HG03139 (cell line): ENCODE measurements at regions not wholly inside any gene's neighbourhood (a gene's known extent, or its start where the extent isn't known, plus 50 kb on each side); places are given as distances from the start of the nearest gene placed in this dataset.
"Not testable (repeated sequence)": the region's sequence is repeated elsewhere in the genome, so short reads cannot be mapped to it uniquely, and the experiment has no call there.

Experiments
- ATAC-seq: cut with Tn5 transposase; IDR thresholded peaks from one replicate; pipeline ENCODE4 v1.9.1; 2021; ENCODE audit not compliant: unreplicated experiment

DNA sequence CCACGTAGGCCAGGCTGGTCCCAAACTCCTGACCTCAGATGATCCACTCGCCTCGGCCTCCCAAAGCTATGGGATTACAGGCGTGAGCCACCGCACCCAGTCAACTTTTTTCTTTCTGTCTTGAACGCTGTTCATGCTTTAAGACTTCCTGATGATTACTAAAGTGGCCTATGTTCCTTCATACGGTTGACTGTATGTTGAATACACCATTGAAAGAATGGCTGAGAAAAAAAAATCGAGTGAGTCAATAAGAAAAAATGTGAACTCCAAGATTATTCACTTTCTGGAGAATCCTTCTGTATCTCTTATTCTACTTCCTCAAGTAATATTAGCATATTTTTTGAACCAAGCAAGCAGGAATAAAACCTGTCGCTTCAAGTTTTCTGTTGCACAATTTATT, 955.0 kb downstream of the GATA3 start:
- no peak for ATAC-seq

DNA sequence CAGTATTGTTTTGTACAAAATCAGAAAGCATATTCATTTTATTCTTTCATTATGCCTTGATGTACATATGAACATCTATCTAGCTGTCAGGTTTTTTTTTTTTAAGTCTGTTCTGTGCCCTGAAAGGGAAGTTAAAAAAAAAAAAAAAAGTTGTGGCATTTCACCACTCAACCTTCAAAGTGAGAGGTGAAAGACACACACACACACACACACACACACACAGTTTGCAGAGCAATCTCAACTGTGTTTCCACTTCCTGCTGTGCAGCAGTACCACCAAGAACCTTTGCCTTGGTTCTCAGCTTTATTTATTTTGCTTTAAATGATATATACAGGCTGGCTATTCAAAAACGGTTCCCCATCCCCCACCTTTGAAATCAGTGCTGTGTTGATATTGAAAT, 955.6 kb downstream of the GATA3 start:
- ATAC-seq: no peak

DNA sequence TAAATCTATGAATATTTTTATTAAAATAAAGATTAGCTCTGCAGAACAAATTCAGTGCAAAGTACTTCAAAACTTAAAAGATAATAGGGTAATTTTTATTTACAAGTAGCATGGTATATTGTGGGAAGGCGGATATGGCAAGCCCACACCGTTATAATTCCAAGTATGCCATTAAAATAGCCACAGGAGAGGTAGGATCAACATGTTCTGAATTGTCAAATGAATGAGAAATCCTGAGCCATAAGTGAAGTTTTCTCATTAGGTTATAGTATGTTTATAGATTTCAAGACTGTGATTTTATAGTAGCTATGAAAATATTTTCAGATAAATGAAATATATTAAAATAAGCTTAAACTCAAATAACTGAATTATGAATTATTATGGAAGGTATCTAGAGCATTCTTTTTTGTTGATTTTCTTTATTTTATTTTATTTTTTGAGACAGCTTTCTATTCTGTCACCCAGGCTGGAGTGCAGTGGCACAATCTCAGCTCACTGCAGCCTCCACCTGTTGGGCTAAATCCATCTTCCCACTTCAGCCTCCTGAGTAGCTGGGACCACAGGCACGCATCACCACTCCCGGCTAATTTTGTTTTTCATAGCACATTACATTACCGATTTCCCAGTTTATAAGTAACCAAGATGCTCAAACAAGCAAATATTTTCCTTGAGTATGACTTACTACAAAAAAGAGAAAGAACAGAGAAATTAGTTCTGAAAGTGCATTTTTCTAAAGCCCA, 956.6 kb downstream of the GATA3 start:
- ATAC-seq: no peak

DNA sequence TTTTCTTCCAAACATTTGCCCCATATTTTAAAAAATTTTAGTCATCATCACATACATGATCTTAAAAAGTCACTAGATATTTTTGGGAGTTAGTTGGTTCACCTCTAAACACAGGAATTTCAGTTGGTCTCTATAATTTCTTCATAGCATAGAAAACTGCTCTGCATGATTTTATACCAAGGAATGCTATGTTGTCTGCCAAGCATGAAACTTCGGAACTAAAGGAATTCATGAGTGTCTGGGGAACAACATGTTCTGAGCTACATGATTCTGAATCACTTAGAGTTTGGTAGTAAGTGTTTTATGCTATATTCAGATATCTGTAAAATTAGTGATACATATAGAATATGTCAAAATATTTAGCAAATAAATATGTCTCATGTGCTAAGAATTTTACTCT, 957.8 kb downstream of the GATA3 start:
- ATAC-seq: no peak

DNA sequence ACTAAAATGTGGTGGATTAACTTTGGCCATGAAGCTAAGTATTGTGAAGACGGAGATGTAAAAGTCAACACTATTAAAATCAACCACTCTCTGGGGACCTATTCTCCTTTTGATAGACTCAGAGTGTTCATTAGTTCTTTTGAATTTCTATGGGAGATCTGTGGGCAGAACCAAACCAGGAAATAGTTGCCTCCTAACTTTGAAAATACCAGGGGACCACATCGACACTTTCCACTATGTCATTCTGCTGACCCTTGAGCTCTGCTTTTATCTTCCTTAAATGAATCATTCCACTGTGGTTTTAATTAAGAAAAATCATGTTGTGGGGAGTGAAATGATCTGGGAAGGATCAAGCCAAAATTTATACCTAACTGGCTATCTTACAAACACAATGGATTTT, 960.5 kb downstream of the GATA3 start:
- ATAC-seq: no peak

DNA sequence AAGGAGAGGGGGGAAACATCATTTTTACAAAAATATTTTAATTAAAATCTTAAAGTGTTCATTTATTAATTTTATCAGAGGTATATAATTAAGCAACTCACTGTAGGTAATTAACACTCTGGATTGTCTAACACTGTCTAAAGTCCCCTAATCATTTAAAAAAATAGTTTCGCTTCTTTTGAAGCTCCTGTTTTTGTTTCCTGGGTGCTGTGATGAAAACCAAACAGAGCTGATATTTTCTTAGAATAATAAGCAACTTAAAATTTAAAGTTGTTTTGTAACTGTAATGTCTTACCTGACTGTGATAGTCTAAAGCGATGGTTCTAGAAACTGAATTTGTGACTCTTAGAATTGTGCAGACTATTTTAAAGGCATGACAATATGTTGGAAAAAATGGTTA, 961.0 kb downstream of the GATA3 start:
- ATAC-seq: no peak

DNA sequence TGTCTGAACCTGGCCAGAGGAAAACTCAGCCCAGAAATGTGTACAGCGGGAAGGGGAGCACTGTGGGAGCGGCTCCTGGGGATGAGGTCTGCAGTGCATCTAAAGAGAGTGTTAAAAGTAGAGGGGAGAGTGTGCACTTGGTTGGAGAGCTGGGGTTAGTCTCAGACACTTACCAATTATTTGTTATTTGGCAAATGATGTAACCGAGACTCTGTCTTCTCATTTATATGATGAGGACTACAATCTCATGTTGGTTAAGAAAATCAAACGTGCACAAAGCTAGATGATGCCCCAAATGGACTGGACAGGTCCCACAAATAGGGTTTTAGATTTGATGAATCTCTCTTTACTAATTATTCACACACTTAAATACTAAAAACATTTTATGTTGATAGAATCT, 962.4 kb downstream of the GATA3 start:
- ATAC-seq: no peak

DNA sequence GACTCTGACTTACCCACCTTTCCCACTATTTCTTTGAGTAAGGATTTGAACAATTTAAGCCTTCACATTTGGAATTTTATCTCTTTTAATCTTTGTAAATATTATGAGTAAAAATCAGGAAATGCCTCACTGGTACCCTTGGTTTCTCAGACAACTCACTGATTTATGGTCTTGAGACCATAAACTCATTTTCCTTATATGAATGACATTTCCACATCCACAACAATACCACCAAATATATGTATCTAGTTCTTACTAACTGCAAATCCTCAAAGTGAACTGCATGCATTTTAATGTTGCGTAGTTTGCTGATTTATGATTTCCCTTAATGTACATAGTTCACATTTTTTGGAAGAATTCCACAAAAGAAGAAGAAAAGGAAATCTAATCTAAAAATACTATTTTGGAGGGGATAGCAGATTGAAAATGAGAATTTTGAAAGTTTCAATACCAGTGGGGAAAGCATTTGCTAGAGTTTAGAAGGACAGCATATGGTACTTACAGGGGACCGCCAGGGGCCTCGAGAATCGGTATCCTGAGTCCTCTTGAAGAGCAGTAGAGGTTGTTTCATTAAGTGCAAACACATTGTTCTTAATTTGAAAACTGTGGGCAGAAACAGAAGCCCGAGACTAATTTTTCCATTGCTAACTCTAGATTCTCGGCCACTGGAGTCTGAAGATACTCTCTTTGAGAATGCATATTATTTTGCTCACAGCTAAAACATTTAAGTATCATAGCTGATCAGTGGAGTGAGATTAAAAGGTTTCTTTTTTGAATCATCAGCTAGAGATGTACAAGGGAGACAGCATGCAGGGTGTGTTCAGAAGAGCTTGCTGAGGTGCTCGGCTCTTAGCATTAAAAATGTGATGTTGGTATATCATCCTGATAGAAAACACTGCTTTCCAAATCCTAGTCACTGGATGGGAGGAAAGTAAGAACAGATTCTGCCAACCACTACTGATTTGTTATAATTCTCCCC, 964.0 kb downstream of the GATA3 start:
- no peak for ATAC-seq

DNA sequence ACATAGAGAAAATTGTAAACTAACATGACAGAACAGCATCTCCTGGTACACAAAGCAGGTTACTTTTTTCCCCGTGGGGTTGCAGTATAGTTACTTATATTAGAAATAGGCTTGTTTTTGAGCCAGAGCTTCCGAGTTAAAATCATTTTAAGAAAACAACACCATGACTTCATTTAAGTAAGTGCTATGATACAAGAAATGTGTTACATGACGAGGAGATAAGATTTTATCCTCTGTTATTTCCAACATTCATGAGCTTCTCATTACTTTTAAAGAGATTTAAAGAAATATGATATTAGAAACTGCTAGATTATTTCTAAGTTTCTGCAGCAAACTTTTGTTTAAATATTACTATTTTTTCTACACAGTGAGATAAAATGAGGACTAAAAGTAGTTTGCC, 968.7 kb downstream of the GATA3 start:
- no peak for ATAC-seq

DNA sequence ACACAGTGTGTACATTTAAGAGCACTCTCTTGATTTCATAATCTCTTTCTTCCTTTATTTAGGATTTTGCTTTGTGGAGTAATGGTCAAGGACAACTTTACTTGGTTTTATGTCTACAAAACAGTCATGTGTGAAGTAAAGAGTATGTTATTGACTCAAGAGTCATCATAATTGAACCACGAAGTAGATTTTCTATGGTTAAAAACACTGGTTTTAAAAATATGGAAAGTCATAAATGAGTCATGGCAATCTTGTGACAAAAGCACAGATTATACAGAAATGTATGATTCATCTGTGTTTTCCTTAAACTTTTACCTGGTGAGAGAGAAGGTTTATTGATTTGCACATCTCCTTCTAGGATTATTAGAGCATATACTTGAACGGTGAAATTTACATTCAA, 969.7 kb downstream of the GATA3 start:
- ATAC-seq: no peak

DNA sequence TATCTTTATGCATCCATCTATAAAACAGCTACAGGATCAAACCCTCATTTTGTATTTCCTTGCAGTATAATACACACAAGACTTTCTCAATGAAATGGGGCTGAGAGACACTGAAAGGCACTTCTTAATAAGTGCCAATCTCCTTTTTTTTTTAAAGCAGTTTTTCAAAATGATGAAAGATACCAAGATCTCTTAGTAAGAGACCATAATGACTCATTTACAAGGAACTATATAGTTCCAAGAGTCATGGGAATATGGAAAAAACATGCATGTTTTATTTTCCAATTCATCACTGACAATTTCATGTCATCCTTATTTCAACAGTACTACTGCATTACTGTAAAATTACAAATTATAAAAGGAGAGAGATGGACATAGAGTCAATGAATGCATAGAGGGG, 973.7 kb downstream of the GATA3 start:
- ATAC-seq: no peak

DNA sequence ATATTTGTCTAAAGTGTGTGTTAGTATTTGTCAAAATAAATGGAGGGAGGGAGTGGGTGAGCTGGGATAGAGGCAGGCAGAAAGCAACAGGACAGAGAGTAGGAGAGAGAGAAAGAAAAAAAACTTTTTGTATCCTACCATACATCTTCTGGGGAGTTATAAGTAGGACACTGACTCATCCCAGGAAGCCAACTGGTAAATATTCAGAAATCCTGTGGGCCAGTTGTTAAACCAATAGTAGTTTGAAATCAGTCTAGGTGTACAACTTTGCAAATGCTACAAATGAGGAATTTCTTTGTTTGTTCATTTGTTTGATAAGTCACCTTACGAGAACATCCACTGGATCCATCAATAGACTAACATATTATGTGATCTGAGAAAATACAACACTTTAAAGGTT, 980.9 kb downstream of the GATA3 start:
- no peak for ATAC-seq

DNA sequence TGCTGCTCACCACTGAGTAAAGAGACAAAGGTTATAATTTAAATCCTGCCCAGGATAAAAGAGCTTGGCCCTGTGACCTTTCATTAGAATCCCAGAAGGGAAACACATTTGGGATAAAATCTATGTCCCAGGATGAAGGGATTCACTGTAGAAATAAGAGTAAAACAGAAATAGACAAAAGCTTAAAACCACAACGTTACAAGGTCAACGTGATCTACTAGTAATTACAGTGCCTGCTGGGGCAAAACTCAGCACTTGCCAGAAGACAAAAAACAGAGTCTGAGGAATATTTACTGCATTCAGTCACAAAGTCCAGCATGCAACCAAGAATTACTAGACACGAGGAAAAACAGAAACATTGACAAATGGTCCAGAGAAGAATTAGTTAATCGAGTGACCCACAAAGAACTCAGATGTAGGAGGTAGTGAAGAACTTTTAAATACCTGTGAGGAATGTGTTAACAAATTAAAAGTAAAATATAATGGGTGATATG, 982.3 kb downstream of the GATA3 start:
- no peak for ATAC-seq

DNA sequence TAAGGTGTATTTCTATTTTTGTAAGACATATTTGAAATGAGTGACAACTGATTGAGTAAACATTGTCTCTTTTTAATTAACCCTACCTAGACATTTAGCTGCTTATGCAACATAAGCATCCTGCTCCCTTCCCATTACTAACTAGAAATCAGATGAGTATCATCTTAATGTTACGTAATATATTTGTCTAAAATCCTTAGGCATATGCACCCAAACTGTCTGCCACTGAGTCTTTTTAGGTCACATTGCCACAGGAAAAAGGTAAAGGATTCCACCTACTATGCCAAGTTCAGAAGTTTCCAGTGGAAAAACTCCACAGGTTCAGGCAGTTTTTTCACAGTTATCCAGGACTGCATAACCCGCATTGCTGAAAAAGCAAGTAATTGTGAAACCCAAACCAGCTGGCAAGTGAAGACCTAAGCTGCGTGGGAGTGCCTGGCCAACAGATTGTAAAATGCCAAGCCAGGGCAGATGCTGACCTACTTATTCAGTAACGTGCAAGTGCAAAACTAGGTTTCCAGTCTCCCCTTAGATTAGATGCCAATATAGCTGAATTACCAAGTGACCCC, 983.7 kb downstream of the GATA3 start:
- no peak for ATAC-seq

DNA sequence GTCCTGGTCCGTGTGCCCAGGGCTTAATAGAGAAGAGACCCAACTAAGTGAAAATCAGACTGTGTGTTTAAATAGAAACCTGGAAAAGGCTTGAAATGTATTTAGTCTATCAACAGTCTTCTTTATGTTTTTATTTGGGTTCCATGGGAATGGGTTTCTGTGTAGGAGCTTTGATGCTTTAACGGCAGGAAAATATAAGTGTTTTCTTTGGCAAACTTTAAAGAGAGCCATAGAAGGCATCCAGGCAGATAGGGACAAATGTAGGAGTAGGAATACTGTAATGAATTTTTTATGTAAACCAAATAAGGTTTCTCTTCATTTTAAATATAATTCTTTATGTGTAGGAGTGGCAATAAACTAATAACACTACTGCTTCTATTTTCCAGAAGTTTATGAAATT, 989.0 kb downstream of the GATA3 start:
- no peak for ATAC-seq

DNA sequence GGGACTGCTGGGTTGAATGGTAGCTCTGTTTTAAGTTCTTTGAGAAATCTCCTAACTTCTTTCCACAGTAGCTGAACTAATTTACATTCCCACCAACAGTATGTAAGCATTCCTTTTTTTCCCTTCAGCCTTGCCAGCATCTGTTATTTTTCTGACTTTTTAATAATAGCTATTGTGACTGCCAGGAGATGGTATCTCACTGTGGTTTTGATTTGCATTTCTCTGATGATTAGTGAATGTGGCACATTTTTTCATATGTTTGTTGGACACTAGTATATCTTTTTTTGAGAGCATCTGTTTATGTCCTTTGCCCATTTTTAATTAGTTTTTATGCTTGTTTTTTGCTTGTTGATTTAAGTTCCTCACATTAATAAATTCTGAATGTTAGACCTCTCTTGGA, 990.8 kb downstream of the GATA3 start:
- ATAC-seq: no peak

DNA sequence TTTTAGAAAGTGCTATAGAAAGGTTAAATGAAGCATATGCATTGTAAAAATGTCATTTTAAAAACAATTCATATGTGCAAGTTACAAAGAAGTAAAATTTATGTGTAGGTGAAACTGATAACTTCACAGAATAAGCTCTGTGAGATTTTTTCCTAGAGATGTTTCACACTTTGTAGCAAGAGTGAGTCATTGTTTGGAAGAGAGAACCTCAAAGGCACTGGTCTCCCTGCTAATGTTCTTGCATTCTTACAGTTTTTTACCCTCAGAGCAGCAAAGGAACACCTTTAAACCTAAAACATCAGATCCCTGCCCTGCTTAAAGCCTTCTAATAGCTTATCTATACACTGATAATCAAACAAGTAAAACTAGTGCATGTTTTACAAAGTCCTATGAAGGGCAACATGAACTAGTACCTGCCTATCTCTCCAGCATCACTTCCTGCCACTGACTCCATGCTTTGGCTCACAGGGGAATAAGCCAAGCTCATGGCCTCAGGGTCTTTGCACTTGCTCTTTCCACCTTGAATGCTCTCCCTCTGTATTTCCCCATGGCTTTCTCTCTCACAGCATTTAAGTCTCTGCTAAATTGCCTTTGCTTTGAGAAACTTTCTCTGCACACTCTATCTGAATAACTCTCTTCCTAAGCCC, 997.0 kb downstream of the GATA3 start:
- no peak for ATAC-seq

DNA sequence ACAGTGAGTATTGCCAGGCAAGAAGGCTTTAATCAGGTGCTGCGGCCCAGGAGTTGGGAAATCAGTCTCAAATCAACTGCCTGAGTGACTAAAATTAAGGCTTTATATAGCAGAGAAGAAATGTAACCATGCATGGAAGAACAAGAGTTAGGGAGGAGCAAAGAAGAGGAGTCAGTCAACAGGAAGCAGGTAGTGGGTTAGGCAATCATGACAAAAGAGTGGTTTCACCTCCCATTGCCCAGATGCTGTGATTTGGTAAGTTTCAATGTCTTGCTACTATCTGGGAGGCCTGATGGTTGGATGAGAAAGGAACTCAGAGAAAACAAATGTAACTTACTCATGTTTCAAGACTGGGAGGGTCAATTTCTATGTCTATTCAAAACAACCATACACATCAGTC, 998.3 kb downstream of the GATA3 start:
- ATAC-seq: no peak

DNA sequence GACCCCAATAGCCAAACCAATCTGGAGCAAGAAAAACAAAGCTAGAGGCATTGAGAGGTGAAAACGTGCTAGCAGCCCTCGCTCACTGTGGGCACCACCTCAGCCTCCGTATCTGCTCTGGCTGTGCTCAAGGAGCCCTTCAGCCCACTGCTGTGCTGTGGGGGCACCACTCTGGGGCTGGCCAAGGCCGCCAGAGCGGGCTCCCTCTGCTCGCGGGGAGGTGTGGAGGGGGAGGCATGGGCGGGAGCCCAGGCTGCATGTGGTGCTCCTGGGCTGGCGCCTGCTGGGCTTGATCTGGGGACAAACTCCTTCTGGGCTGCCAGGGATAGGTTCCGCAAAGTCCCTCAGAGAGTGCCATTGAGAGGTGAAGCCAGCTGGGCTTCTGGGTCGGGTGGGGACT, 1002.0 kb downstream of the GATA3 start:
- no peak for ATAC-seq

DNA sequence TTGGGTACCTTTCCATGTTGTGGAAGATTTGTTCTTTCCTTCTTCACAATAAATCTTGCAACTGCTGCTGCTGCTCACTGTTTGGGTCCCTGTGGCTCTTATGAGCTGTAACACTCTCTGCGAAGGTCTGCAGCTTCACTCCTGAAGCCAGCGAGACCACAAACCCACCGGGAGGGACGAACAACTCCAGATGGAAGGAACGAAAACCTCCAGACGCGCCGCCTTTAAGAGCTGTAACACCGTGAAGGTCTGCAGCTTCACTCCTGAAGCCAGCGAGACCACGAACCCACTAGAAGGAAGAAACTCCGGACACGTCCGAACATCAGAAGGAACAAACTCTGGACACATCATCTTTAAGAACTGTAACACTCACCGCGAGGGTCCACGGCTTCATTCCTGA, 1002.8 kb downstream of the GATA3 start:
- ATAC-seq: not testable (repeated sequence)

DNA sequence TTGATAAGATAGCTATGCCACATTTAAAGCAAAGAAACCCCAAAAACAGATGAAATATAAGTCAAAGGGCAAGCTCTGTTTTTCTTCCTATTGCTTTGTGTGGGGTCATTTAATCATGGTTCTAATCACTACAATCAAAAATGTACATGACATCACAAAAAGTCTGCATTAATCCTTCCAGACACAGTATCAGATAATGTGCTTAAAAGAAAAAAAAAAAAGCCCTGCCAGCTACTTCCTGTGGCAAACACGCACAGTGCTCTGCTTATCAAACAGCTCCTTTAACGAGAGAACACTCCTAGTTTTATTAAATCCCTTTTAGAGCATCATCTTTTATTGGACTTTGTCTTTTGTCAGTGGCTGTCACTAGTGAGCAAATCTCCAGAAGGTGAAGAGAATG, 1005.8 kb downstream of the GATA3 start:
- ATAC-seq: no peak
